ENCODE measurements at regions not wholly inside any gene's neighbourhood (a gene's known extent, or its start where the extent isn't known, plus 50 kb on each side); places are given as distances from the start of the nearest gene placed in this dataset.
"Not testable (repeated sequence)": the region's sequence is repeated elsewhere in the genome, so short reads cannot be mapped to it uniquely, and the experiment has no call there.

DNA sequence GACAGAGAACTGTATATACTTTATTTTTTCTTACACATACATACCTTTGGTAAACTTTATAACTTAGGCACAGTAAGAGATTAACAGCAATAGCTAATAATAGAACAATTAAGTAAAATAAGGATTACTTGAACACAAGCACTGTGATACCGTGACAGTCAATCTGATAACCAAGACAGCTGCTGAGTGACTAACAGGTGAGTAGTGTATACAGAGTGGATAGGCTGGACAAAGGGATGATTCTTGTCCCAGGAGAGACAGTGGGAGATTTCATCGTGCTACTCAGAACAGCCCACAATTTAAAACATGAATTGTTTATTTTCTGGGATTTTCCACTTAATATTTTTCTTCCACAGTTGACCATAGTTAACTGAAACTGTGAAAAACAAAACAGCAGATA lies 411.8 kb downstream of the PPP1R2C start:
- Histone ChIP-seq H3K4me1 (ENCODE audit: low read depth, poor library complexity, severe bottlenecking) (no peaks in the 10 kb centered on the region), H2AFZ (ENCODE audit: low read depth) (no peak overlapping the region), H3K36me3 (ENCODE audit: insufficient read depth) (no peaks in the 10 kb centered on the region), H4K20me1 (ENCODE audit: insufficient read depth) (no peaks in the 10 kb centered on the region), H3K27me3 (ENCODE audit: insufficient read depth, low read depth) (no peaks in the 10 kb centered on the region), H3K4me2 (no peak overlapping the region), H3K79me2 (ENCODE audit: insufficient read depth, low read depth) (no peaks in the 10 kb centered on the region), H3K9ac (no peak overlapping the region), H3K4me3 (IDR thresholded peaks at IDR 0.05; ENCODE audit: insufficient read depth, low read depth, low read length) (no peak overlapping the region), H3K27ac (no peak overlapping the region)
- no peak for TF ChIP-seq CTCF (conservative IDR thresholded peaks at IDR 0.05; ENCODE audit: low read depth, low read length)

DNA sequence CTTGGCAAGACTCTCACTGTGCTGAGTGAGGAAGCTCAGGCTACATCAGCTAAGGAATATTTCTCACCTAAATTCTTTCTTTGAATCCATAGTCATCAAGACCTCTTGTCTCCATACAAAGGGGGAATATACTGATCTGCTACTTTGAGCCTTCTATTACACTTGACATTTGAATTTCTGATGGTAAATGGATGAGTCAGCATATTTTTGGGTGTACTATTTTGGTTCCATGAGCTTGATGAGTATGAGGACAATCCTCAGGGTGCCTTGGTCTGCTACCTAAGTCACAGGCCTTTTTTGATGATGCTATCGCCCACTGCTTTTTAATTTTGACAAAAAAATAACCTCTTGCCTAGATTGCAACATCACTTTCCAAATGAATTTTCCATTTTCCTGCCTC lies 415.7 kb downstream of the PPP1R2C start:
- no peak overlapping the region for H3K27ac ChIP-seq
- no peak for TF ChIP-seq CTCF (conservative IDR thresholded peaks at IDR 0.05; ENCODE audit: low read depth, low read length)
- no peaks in the 10 kb centered on the region for H3K27me3 ChIP-seq (ENCODE audit: insufficient read depth, low read depth)

GRCh38 chrX:42342981-42343380 lies 419.6 kb upstream of the CASK start:
- not testable (repeated sequence) for H4K20me1 ChIP-seq (ENCODE audit: insufficient read depth); H3K4me2 ChIP-seq; H3K4me1 ChIP-seq (ENCODE audit: low read depth, poor library complexity, severe bottlenecking); H2AFZ ChIP-seq (ENCODE audit: low read depth); H3K4me3 ChIP-seq (IDR thresholded peaks at IDR 0.05; ENCODE audit: insufficient read depth, low read depth, low read length); H3K9ac ChIP-seq; H3K79me2 ChIP-seq (ENCODE audit: insufficient read depth, low read depth); H3K27me3 ChIP-seq (ENCODE audit: insufficient read depth, low read depth); H3K27ac ChIP-seq; H3K36me3 ChIP-seq (ENCODE audit: insufficient read depth)

More for the DNA sequence above, 415.7 kb downstream of the PPP1R2C start:
- Histone ChIP-seq H3K79me2 (ENCODE audit: insufficient read depth, low read depth) (no peaks in the 10 kb centered on the region), H3K36me3 (ENCODE audit: insufficient read depth) (no peaks in the 10 kb centered on the region), H4K20me1 (ENCODE audit: insufficient read depth) (no peaks in the 10 kb centered on the region), H3K9ac (no peak overlapping the region), H2AFZ (ENCODE audit: low read depth) (no peak overlapping the region), H3K4me2 (no peak overlapping the region), H3K4me3 (IDR thresholded peaks at IDR 0.05; ENCODE audit: insufficient read depth, low read depth, low read length) (no peak overlapping the region), H3K4me1 (ENCODE audit: low read depth, poor library complexity, severe bottlenecking) (no peaks in the 10 kb centered on the region)

Data from KMS-11 (cell line).